ENCODE measurements at regions not wholly inside any gene's neighbourhood (a gene's known extent, or its start where the extent isn't known, plus 50 kb on each side); places are given as distances from the start of the nearest gene placed in this dataset.

GRCh38 chr15:70281811-70282307 is 184.1 kb upstream of the TLE3 start:
- no peak for TF ChIP-seq CTCF (IDR thresholded peaks at IDR 0.05 in 2 of 3, conservative IDR thresholded peaks at IDR 0.05 in 1 of 3; ENCODE audit: control insufficient read depth in 2 of 3, extremely low read depth in 1 of 3, insufficient read depth in 1 of 3, low read depth in 3 of 3, low read length in 3 of 3)
- TF ChIP-seq RCOR1 (conservative IDR thresholded peaks at IDR 0.05; ENCODE audit: low read depth, low read length): no peak
- TF ChIP-seq NKRF (conservative IDR thresholded peaks at IDR 0.05): no peak
